GM12878 (cell line): ENCODE measurements at regions not wholly inside any gene's neighbourhood (a gene's known extent, or its start where the extent isn't known, plus 50 kb on each side); places are given as distances from the start of the nearest gene placed in this dataset.
A peak's percentile ranks its signal among the peaks of the same experiment; 100 is the strongest.

ENCODE experiments used
- ATAC-seq: fragments of 200-7000 bp; cut with Tn5 transposase; 3 replicates; pipeline ENCODE4 v1.9.1; 2020; ENCODE audit warnings: mild to moderate bottlenecking, moderate library complexity
- BruUV-seq: library from RNA; stranded (reverse); fragments of 400-500 nt; replicated peaks from 2 replicates; lab custom pipeline; 2021; lab: Mats Ljungman, UMichigan
- CTCF ChIA-PET: fragments of 300-600 bp; sonication (Branson Sonifier 250); formaldehyde crosslinking; extraction: SDS; loops from one replicate; lab custom pipeline; 2021; ENCODE audit warnings: inconsistent platforms; lab: Yijun Ruan, JAX
- POLR2A ChIA-PET: fragments of 350-600 bp; formaldehyde crosslinking; extraction: SDS; loops from one replicate; lab custom pipeline; 2021; ENCODE audit warnings: inconsistent platforms; lab: Charles Lee
- RAD21 ChIA-PET: fragments of 300-600 bp; sonication (Branson Sonifier 250); formaldehyde crosslinking; loops from one replicate; lab custom pipeline; 2023; ENCODE audit warnings: antibody characterized with exemption; ENCODE audit not compliant: unreplicated experiment; lab: Charles Lee
- SMC1A ChIA-PET: fragments of 300-600 bp; sonication (Branson Sonifier 250); formaldehyde crosslinking; loops from one replicate; lab custom pipeline; 2023; ENCODE audit not compliant: unreplicated experiment, uncharacterized antibody; lab: Charles Lee
- DNase-seq: peaks from one replicate; pipeline ENCODE4 v3.0.0-alpha.2; 2011; ENCODE audit warnings: low read depth, low spot score
- FAIRE-seq: peaks from 3 replicates; lab custom pipeline; 2011; peaks lifted over from hg19 to GRCh38; lab: Jason Lieb, UNC
- H2AFZ ChIP-seq: 2 replicates; pipeline ENCODE4 v1.6.0; 2011; ENCODE audit warnings: low read depth, low read length, control low read depth; ENCODE audit not compliant: control insufficient read depth
- H3K27ac ChIP-seq: 2 replicates; pipeline ENCODE4 v1.5.1; 2011; ENCODE audit warnings: control low read depth; ENCODE audit not compliant: control insufficient read depth, insufficient read depth
- H3K27me3 ChIP-seq, 2 experiments: replicated peaks in 1 of 2; 2 replicates each; pipeline versions ENCODE4 v1.6.0 to v1.6.1; 2011; ENCODE audit warnings: low read length in 1 of 2; ENCODE audit not compliant: control insufficient read depth in 2 of 2, insufficient read depth in 2 of 2
- H3K36me3 ChIP-seq, 2 experiments: 2 replicates each; pipeline ENCODE4 v1.5.1; 2011; ENCODE audit warnings: low read length in 1 of 2; ENCODE audit not compliant: control insufficient read depth in 2 of 2, insufficient read depth in 2 of 2
- H3K4me1 ChIP-seq: 2 replicates; pipeline ENCODE4 v1.6.1; 2011; ENCODE audit warnings: mild to moderate bottlenecking, low read length, moderate library complexity, mixed read lengths; ENCODE audit not compliant: control insufficient read depth, insufficient read depth
- H3K4me2 ChIP-seq: 2 replicates; pipeline ENCODE4 v1.6.0; 2011; ENCODE audit warnings: control low read depth; ENCODE audit not compliant: control insufficient read depth, insufficient read depth
- H3K4me3 ChIP-seq: fragments of 200-600 bp; sonication (generic); 2 replicates; pipeline ENCODE4 v1.5.1; 2016
- H3K79me2 ChIP-seq: 2 replicates; pipeline ENCODE4 v1.6.0; 2011; ENCODE audit warnings: low read length; ENCODE audit not compliant: control insufficient read depth, insufficient read depth
- H3K9ac ChIP-seq: 2 replicates; pipeline ENCODE4 v1.8.0; 2011; ENCODE audit warnings: low read length, control low read depth, mixed read lengths; ENCODE audit not compliant: control insufficient read depth, insufficient read depth
- H3K9me3 ChIP-seq: replicated peaks from 3 replicates; pipeline ENCODE4 v1.5.1; 2011; ENCODE audit warnings: mild to moderate bottlenecking, low read length; ENCODE audit not compliant: control insufficient read depth, insufficient read depth
- H4K20me1 ChIP-seq: 2 replicates; pipeline ENCODE4 v1.6.0; 2011; ENCODE audit not compliant: control insufficient read depth, insufficient read depth
- ATF7 ChIP-seq: fragments of 450-650 bp; IDR thresholded peaks from 2 replicates; pipeline ENCODE4 v1.6.1; 2016; ENCODE audit warnings: low read depth, mild to moderate bottlenecking
- MXI1 ChIP-seq: fragments of 150-350 bp; IDR thresholded peaks from 2 replicates; pipeline ENCODE4 v1.6.1; 2011; ENCODE audit warnings: low read depth, mild to moderate bottlenecking, inconsistent platforms, low read length, improper control_type of control experiment
- PAX5 ChIP-seq: IDR thresholded peaks from 2 replicates; pipeline ENCODE4 v1.6.1; 2011; ENCODE audit warnings: low read depth, low read length, borderline replicate concordance
- POLR2A ChIP-seq: IDR thresholded peaks from 2 replicates; pipeline ENCODE4 v1.6.1; 2011; ENCODE audit warnings: low read depth, mild to moderate bottlenecking, low read length
- RAD21 ChIP-seq: IDR thresholded peaks from 2 replicates; pipeline ENCODE4 v1.6.1; 2011; ENCODE audit warnings: mild to moderate bottlenecking, low read depth, low read length, moderate library complexity; ENCODE audit not compliant: insufficient read depth
- ZZZ3 ChIP-seq: IDR thresholded peaks from 2 replicates; pipeline ENCODE4 v1.6.1; 2011; ENCODE audit warnings: low read depth; ENCODE audit not compliant: control insufficient read depth, insufficient read length
- WGBS: methylation state at CpG from one replicate; pipeline ENCODE4 v1.1.6; 2016; ENCODE audit warnings: low lambda C conversion rate; ENCODE audit not compliant: insufficient replicate concordance, insufficient coverage; ENCODE audit errors: missing lambda C conversion rate; 5-methylcytosine and 5-hydroxymethylcytosine counted together
- in situ Hi-C: fragments of 300-500 bp; cut with MboI; formaldehyde crosslinking; loops from 9 replicates; pipeline ENCODE4 v1.14.3; 2018; ENCODE audit warnings: mixed read lengths
- intact Hi-C: fragments of 100-400 bp; cut with micrococcal nuclease; formaldehyde crosslinking; loops from one replicate; pipeline ENCODE4 v1.14.2; 2022; ENCODE audit not compliant: unreplicated experiment
- TF ChIP-seq, protein P1 (sequence below): fragments of 450-650 bp; IDR thresholded peaks from 2 replicates; pipeline ENCODE4 v1.6.1; 2014; ENCODE audit warnings: mild to moderate bottlenecking
- TF ChIP-seq, protein P2 (sequence below): fragments of 450-650 bp; IDR thresholded peaks from 2 replicates; pipeline ENCODE4 v1.6.1; 2017; ENCODE audit warnings: mild to moderate bottlenecking, moderate library complexity

DNA sequence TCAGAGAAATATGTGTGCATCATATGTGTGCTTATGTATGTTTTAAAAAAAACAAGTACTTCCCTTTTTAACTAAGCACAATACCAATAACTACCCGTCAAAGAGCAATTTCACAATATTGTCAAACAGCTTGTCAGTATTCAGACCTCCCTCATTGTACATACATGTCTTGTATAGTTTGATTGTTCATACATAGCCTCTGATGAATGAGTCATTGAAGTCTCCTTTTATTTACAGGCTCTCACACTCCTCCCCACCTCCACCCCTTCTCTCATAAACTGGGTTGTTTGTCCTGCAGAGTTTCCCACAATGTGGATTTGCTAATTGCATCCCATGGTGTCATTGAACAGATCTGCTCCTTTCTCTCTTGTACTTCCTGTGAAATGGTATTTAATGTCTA, 132.8 kb upstream of the L3MBTL4 start (continued):
- TF ChIP-seq, protein P1, sequence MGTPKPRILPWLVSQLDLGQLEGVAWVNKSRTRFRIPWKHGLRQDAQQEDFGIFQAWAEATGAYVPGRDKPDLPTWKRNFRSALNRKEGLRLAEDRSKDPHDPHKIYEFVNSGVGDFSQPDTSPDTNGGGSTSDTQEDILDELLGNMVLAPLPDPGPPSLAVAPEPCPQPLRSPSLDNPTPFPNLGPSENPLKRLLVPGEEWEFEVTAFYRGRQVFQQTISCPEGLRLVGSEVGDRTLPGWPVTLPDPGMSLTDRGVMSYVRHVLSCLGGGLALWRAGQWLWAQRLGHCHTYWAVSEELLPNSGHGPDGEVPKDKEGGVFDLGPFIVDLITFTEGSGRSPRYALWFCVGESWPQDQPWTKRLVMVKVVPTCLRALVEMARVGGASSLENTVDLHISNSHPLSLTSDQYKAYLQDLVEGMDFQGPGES: no peak

DNA sequence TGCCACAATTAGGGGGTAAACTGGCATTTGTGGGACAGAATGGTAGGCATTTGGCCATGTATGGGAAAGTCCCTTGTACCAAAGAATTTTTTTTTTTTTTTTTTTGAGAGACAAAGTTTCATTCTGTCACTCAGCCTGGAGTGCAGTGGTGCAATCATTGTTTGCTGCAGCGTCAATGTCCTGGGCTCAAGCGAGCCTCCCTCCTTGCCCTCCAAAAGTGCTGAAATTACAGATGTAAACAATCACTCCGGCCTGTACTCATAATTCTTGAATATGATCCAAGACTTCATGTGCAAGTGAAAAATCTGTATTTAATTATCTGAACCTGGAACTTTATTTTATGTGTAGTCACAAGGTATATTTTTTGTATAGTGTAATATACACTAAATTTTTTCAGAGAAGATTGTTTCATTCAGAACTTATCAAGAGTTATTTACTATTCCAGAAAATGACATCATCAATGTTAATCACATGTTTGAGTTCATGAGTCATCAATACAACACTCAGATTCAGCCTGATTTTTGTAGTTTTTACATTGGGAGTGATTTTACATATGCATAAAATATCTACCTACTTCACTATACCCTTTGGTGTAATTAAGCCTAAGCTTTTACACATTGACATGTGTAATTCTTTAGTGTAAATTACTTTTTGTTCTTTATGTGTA, 138.7 kb upstream of the L3MBTL4 start:
- intact Hi-C loops (no loop called here), in situ Hi-C loops (no loop called here)
- CTCF ChIA-PET: no interaction called here
- SMC1A ChIA-PET: no interaction called here
- H3K36me3 ChIP-seq: no peaks in the 10 kb centered on the region
- no peak for DNase-seq
- WGBS: 53% methylated on average over 3 of the region's 3 CpGs
- no peaks in the 10 kb centered on the region for H4K20me1 ChIP-seq
- peaks cover 0 to 3% of the 10 kb centered on the region in 2 experiments; a peak in 3 of 4 replicates for H3K27me3 ChIP-seq
- no TSS peak for BruUV-seq
- H3K4me2 ChIP-seq: no peak overlapping the region
- H3K9me3 ChIP-seq: no peaks in the 10 kb centered on the region
- RAD21 ChIA-PET: no interaction called here
- TF ChIP-seq, protein P2, sequence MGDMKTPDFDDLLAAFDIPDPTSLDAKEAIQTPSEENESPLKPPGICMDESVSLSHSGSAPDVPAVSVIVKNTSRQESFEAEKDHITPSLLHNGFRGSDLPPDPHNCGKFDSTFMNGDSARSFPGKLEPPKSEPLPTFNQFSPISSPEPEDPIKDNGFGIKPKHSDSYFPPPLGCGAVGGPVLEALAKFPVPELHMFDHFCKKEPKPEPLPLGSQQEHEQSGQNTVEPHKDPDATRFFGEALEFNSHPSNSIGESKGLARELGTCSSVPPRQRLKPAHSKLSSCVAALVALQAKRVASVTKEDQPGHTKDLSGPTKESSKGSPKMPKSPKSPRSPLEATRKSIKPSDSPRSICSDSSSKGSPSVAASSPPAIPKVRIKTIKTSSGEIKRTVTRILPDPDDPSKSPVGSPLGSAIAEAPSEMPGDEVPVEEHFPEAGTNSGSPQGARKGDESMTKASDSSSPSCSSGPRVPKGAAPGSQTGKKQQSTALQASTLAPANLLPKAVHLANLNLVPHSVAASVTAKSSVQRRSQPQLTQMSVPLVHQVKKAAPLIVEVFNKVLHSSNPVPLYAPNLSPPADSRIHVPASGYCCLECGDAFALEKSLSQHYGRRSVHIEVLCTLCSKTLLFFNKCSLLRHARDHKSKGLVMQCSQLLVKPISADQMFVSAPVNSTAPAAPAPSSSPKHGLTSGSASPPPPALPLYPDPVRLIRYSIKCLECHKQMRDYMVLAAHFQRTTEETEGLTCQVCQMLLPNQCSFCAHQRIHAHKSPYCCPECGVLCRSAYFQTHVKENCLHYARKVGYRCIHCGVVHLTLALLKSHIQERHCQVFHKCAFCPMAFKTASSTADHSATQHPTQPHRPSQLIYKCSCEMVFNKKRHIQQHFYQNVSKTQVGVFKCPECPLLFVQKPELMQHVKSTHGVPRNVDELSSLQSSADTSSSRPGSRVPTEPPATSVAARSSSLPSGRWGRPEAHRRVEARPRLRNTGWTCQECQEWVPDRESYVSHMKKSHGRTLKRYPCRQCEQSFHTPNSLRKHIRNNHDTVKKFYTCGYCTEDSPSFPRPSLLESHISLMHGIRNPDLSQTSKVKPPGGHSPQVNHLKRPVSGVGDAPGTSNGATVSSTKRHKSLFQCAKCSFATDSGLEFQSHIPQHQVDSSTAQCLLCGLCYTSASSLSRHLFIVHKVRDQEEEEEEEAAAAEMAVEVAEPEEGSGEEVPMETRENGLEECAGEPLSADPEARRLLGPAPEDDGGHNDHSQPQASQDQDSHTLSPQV: no peak
- no peak for TF ChIP-seq PAX5
- TF ChIP-seq ATF7: peak; percentile 24; the same call in 1 of the 2 replicates
- TF ChIP-seq POLR2A: no peak
- no peak for TF ChIP-seq ZZZ3
- no peak for TF ChIP-seq RAD21
- TF ChIP-seq MXI1: no peak
- no peak overlapping the region for H3K9ac ChIP-seq
- no peak for ATAC-seq
- no peak overlapping the region for H3K27ac ChIP-seq
- no peak overlapping the region for H3K4me3 ChIP-seq
- FAIRE-seq: no peak
- H2AFZ ChIP-seq: no peak overlapping the region
- no peaks in the 10 kb centered on the region for H3K79me2 ChIP-seq
- POLR2A ChIA-PET: no interaction called here
- H3K4me1 ChIP-seq: no peaks in the 10 kb centered on the region
